RWPE1 (cell line): ENCODE measurements at regions not wholly inside any gene's neighbourhood (a gene's known extent, or its start where the extent isn't known, plus 50 kb on each side); places are given as distances from the start of the nearest gene placed in this dataset.
"Not testable (repeated sequence)": the region's sequence is repeated elsewhere in the genome, so short reads cannot be mapped to it uniquely, and the experiment has no call there.

ENCODE experiments used
- CTCF ChIA-PET: fragments of 350-600 bp; sonication (Branson Sonifier 250); formaldehyde crosslinking; extraction: SDS; loops from one replicate; lab custom pipeline; 2021; lab: Yijun Ruan, JAX
- POLR2A ChIA-PET: fragments of 400-600 bp; formaldehyde crosslinking; extraction: SDS; loops from one replicate; lab custom pipeline; 2020; ENCODE audit warnings: antibody characterized with exemption; ENCODE audit not compliant: low non-redundant PET; lab: Yijun Ruan, JAX
- DNase-seq: peaks from one replicate; pipeline ENCODE4 v3.0.0; 2012; ENCODE audit warnings: low spot score
- H3K27ac ChIP-seq: fragments of 450-650 bp; 2 replicates; pipeline ENCODE4 v1.5.1; 2017
- TF ChIP-seq, protein P1 (sequence below): fragments of 450-650 bp; conservative IDR thresholded peaks from 2 replicates; pipeline ENCODE4 v1.5.1; 2017; ENCODE audit warnings: low read depth, mild to moderate bottlenecking

DNA sequence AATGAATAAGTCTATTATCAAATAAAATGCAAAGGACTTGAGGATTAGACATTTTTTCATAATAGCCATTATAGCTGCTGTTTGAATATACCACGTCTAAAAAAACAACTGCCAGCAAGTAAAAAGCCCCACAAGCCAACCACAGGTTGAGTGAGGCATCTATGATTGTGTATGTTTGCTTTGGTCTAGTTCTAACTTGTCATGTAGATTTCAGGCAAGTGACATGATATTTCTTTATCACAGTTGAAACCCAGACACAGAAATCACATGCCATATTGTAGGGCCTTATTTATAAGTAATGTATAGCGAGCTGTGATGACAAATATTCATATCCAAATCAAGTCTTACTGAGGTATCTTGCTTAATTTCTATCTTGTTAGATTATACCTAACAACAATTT is 225.8 kb downstream of the EMP1 start:
- DNase-seq, result no peak
- H3K27ac ChIP-seq, result no peak overlapping the region
- CTCF ChIA-PET, result no interaction called here
- TF ChIP-seq, protein P1, sequence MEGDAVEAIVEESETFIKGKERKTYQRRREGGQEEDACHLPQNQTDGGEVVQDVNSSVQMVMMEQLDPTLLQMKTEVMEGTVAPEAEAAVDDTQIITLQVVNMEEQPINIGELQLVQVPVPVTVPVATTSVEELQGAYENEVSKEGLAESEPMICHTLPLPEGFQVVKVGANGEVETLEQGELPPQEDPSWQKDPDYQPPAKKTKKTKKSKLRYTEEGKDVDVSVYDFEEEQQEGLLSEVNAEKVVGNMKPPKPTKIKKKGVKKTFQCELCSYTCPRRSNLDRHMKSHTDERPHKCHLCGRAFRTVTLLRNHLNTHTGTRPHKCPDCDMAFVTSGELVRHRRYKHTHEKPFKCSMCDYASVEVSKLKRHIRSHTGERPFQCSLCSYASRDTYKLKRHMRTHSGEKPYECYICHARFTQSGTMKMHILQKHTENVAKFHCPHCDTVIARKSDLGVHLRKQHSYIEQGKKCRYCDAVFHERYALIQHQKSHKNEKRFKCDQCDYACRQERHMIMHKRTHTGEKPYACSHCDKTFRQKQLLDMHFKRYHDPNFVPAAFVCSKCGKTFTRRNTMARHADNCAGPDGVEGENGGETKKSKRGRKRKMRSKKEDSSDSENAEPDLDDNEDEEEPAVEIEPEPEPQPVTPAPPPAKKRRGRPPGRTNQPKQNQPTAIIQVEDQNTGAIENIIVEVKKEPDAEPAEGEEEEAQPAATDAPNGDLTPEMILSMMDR, result no peak
- POLR2A ChIA-PET, result no interaction called here

DNA sequence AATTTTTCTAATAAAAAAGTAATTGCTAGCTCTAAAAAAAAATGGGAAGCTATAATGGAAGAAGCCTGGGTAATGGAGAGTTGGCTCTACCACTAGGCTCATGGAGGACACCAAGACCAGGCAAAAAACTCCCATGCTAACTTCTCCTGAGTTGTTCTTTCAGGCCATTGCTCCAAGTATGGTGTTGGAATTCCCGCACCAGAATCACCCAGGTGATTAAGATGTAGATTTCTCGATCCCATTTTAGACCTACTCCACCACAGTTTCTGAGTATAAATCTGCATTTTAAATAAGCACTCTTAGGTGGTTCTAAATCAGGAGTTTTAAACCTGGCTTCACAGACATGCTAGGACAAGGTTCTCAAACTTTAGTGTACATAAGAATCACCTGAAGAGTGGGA is 221.0 kb downstream of the EMP1 start:
- ChIA-PET CTCF (no interaction called here), POLR2A (no interaction called here)
- DNase-seq, result no peak
- TF ChIP-seq, protein P1, result no peak
- no peak overlapping the region for H3K27ac ChIP-seq

DNA sequence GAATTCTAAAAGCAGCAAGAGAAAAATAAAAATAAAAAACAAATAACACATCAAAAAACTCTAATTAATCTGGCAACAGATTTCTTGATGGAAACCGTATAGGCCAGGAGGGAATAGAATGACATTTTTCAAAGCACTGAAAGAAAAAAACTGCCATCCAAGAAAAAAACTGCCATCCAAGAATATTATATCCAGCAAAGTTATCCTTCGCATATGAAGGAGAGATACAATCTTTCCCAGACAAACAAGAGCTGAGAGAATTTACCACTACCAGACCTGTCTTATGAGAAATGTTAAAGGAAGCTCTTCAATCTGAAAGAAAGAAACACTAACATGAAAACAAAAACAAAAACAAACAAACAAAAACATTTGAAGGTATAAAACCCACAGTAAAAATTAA is 214.8 kb downstream of the EMP1 start:
- no peak for DNase-seq
- POLR2A ChIA-PET, result no interaction called here
- TF ChIP-seq, protein P1, result no peak
- H3K27ac ChIP-seq, result no peak overlapping the region
- CTCF ChIA-PET, result no interaction called here

DNA sequence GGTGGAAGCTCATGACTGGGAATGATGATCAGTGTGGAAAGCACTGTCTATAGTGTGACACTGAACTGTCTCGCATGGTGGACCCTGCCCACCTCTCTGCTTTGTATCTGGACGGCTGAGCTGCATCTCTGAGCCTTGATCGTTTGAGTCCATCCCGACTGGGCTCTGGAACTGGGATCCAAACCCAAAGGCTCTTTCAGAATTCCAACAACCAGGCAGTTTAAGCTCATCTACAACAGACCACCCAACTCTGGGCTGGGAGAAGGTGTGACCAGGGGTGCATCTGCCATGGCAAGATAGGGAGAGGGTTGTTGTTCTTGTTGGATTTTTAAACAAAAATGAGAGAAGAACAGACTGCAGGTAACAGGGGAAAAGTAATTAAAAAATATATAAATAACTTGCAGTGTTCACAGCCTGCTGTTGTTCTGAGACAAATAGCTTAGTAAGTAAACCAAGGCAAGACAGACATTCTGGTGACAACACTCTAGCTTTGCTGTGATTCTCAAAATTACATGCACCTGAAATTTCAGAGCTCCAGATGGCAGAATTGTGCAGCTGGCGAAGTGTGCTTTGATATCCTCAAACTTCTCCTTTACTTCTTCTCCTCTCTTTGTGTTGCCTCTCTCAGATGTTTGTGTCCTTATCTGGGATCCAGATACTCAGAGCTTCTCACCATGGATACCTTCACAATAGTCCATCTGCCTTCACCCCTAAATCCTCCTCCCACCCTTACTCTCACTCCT is 209.6 kb downstream of the EMP1 start:
- ChIA-PET CTCF (interaction anchor here (0.7 to 1.0 kb wide), 2 partner anchors 15 to 199 kb away, joined by 3 read pairs; no protein-coding TSS in a partner anchor), POLR2A (no interaction called here)
- DNase-seq, result no peak
- TF ChIP-seq, protein P1, result no peak
- no peak overlapping the region for H3K27ac ChIP-seq

DNA sequence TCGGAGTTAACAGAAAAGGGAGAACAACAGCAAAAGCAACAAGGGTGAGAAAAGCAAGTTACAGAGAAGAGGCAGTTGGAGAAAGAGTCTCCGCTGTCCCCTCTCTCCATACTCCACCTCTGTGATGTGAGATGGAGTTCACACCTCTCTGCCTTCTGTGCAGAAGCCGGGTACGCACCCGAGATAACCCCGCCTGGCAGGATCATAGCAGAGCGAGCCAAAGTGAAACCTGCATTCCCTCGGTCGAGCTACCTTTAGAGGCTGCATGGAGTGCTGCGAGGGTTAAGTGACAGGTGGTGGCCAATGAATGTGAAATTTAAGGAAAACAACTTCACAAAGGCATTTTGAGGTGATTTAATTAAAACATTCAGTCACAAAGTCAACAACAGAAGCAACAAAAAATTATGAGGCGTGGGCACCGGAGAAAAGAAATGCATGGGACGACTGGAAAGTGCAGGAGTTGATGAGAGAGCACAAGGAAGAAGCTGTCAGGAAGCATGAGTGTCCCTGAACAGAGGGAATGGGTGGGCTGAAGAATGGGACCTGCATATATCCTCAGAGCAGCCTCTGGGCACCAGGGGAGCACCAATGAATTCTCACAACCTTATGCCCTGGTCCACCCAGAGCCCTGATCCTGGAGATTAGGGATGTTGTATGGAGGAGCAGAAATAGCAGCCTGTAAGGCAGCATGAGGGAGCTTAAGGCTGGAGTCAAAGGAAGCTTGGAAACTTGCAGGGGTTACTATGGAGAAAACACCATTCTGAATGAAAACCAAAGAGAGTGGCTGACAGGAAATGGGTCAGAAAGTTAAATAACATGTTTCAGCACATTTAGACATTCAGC is 208.3 kb downstream of the EMP1 start:
- no peak for DNase-seq
- ChIA-PET CTCF (interaction anchor here (0.8 to 0.9 kb wide), 2 partner anchors 42 to 43 kb away, joined by 4 to 5 read pairs; no protein-coding TSS in a partner anchor), POLR2A (no interaction called here)
- TF ChIP-seq, protein P1, result no peak
- no peak overlapping the region for H3K27ac ChIP-seq

DNA sequence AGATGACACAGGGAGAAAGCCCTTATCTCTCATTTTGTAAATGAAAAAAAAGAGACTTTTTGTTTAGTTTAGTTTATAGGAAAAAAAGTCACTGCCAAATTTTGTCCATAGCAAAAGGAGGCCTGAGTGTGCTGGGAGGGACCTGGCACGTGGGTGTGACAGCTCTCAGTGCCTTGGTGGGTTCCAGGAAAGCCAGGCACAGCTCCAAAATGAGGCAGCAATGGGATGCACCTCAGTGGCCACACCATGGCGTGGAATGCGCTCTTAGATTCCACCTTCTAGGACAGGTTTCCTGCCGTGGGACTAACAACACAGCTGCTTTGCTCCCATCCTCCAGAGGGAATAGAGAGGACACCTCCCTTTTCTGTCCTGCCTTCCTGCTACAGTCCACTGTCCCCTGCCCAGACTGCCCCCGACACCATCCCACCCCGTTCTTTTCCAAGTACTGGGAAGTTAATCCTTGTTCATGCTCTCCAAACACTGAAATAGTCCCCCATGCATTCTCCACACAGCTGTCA is 207.6 kb downstream of the EMP1 start:
- TF ChIP-seq, protein P1, result no peak
- no peak for DNase-seq
- H3K27ac ChIP-seq, result no peak overlapping the region
- CTCF ChIA-PET, result interaction anchor here (0.9 kb wide), 1 partner anchor 42 kb away, joined by 4 read pairs; no protein-coding TSS in a partner anchor
- POLR2A ChIA-PET, result no interaction called here

DNA sequence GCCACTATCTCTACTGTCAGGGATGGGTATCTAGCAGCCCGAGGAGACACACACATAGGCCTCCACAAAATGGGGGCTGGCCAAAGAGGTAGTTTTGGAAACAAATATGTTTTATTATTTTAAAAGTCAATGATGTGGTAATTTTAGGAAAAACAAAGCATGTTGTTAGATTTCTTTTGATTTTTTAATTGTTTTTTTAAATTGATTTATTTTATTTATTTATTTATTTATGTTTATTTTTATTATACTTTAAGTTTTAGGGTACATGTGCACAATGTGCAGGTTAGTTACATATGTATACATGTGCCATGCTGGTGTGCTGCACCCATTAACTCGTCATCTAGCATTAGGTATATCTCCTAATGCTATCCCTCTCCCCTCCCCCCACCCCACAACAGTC is 194.8 kb downstream of the EMP1 start:
- DNase-seq, CTCF ChIA-PET, POLR2A ChIA-PET: not testable (repeated sequence)
- peak overlapping the region; percentile 84 for H3K27ac ChIP-seq
